Ishikawa (cell line): ENCODE measurements at regions not wholly inside any gene's neighbourhood (a gene's known extent, or its start where the extent isn't known, plus 50 kb on each side); places are given as distances from the start of the nearest gene placed in this dataset.

Source experiments
- CEBPB ChIP-seq: IDR thresholded peaks from 2 replicates; pipeline ENCODE4 v1.6.1; 2012
- CREB1 ChIP-seq: IDR thresholded peaks from 2 replicates; pipeline ENCODE4 v1.6.1; 2012; ENCODE audit warnings: low read depth
- EGR1 ChIP-seq: IDR thresholded peaks from 2 replicates; pipeline ENCODE4 v1.6.1; 2012
- EP300 ChIP-seq: IDR thresholded peaks from 2 replicates; pipeline ENCODE4 v1.6.1; 2012; ENCODE audit warnings: borderline replicate concordance
- FOXM1 ChIP-seq: IDR thresholded peaks from 2 replicates; pipeline ENCODE4 v1.6.1; 2012; ENCODE audit warnings: low read depth, borderline replicate concordance
- MAX ChIP-seq: IDR thresholded peaks from 2 replicates; pipeline ENCODE4 v1.6.1; 2012
- NFIC ChIP-seq: IDR thresholded peaks from 2 replicates; pipeline ENCODE4 v1.6.1; 2012
- RAD21 ChIP-seq: IDR thresholded peaks from 2 replicates; pipeline ENCODE4 v1.6.1; 2012; ENCODE audit warnings: low read depth
- REST ChIP-seq: IDR thresholded peaks from 2 replicates; pipeline ENCODE4 v1.6.1; 2012; ENCODE audit warnings: low read depth, mild to moderate bottlenecking
- TAF1 ChIP-seq: IDR thresholded peaks from 2 replicates; pipeline ENCODE4 v1.6.1; 2012; ENCODE audit warnings: low read depth, mild to moderate bottlenecking
- TCF12 ChIP-seq: IDR thresholded peaks from 2 replicates; pipeline ENCODE4 v1.6.1; 2012; ENCODE audit warnings: low read depth
- TEAD4 ChIP-seq: IDR thresholded peaks from 2 replicates; pipeline ENCODE4 v1.6.1; 2012
- USF1 ChIP-seq: IDR thresholded peaks from 2 replicates; pipeline ENCODE4 v1.6.1; 2012
- YY1 ChIP-seq: IDR thresholded peaks from 2 replicates; pipeline ENCODE4 v1.6.1; 2012; ENCODE audit warnings: low read depth
- ZBTB7A ChIP-seq: IDR thresholded peaks from 2 replicates; pipeline ENCODE4 v1.6.1; 2012; ENCODE audit warnings: low read depth

GRCh38 chr20:16861708-16862107 lies 113.5 kb downstream of the OTOR start:
- TF ChIP-seq TCF12: no peak

GRCh38 chr20:16863303-16863702 lies 115.1 kb downstream of the OTOR start:
- no peak for TF ChIP-seq REST
- no peak for TF ChIP-seq YY1
- no peak for TF ChIP-seq TEAD4
- TF ChIP-seq NFIC: no peak
- TF ChIP-seq CREB1: no peak
- no peak for TF ChIP-seq EGR1
- no peak for TF ChIP-seq FOXM1
- no peak for TF ChIP-seq TCF12

- TF ChIP-seq REST (no peak), USF1 (no peak), FOXM1 (no peak), ZBTB7A (no peak), MAX (no peak), EGR1 (no peak), TEAD4 (no peak), TAF1 (no peak), CEBPB (no peak), RAD21 (no peak)
Observed at GRCh38 chr20:16864069-16864468, 115.9 kb downstream of the OTOR start.

- no peak for TF ChIP-seq NFIC
- TF ChIP-seq MAX: no peak
- no peak for TF ChIP-seq USF1
- no peak for TF ChIP-seq EGR1
- no peak for TF ChIP-seq CEBPB
Observed at GRCh38 chr20:16864963-16865362, 116.8 kb downstream of the OTOR start.

GRCh38 chr20:16865406-16865805 lies 117.2 kb downstream of the OTOR start:
- no peak for TF ChIP-seq MAX
- no peak for TF ChIP-seq USF1
- no peak for TF ChIP-seq YY1
- TF ChIP-seq EGR1: no peak
- TF ChIP-seq NFIC: no peak
- no peak for TF ChIP-seq CEBPB
- no peak for TF ChIP-seq ZBTB7A
- TF ChIP-seq FOXM1: no peak
- no peak for TF ChIP-seq TAF1
- no peak for TF ChIP-seq EP300
- TF ChIP-seq RAD21: no peak
- TF ChIP-seq TCF12: no peak
- TF ChIP-seq REST: no peak
- no peak for TF ChIP-seq CREB1
- no peak for TF ChIP-seq TEAD4
